ENCODE measurements at regions not wholly inside any gene's neighbourhood (a gene's known extent, or its start where the extent isn't known, plus 50 kb on each side); places are given as distances from the start of the nearest gene placed in this dataset.

DNA sequence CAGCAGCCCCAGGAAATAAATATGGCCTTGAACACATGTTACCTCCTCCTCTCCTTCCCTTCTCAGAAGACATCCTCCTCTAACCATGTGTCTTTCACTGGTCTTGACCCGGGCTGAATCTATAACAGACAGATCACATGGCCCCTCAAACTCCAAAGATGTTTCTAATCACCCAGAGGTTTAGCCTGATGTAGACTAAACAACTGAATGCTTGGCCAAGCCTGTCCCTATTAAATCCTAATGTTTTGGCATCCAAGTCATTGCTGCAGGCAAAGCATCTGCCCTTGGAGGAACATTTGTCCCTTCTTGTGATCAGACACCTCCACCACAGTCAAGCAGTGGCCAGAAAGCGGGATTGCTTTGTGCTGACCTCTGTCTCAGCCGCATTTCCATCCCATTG is 65.5 kb downstream of the ANKRD60 start:
- no peak for TF ChIP-seq CTCF (IDR thresholded peaks at IDR 0.05; ENCODE audit: insufficient read depth, low read length)
- no peak for TF ChIP-seq POLR2AphosphoS5 (IDR thresholded peaks at IDR 0.05; ENCODE audit: low read depth)
- TF ChIP-seq SPI1 (IDR thresholded peaks at IDR 0.05; ENCODE audit: borderline replicate concordance, low read depth) = no peak
